K562 (cell line): ENCODE measurements at regions not wholly inside any gene's neighbourhood (a gene's known extent, or its start where the extent isn't known, plus 50 kb on each side); places are given as distances from the start of the nearest gene placed in this dataset.

Experiments
- ATAC-seq: fragments of 200-7000 bp; cut with Tn5 transposase; 3 replicates; pipeline ENCODE4 v1.9.1; 2020; ENCODE audit warnings: moderate library complexity
- BruUV-seq: library from RNA; stranded (reverse); fragments of 400-500 nt; replicated peaks from 2 replicates; lab custom pipeline; 2021; lab: Mats Ljungman, UMichigan
- CTCF ChIA-PET: fragments of 300-600 bp; formaldehyde crosslinking; extraction: SDS; loops from one replicate; lab custom pipeline; 2021; ENCODE audit warnings: low intra/inter-chr PET ratio; lab: Yijun Ruan, JAX
- POLR2A ChIA-PET: fragments of 300-600, 350-650 bp; sonication (Branson Sonifier 250); formaldehyde crosslinking; extraction: SDS; loops from one replicate; lab custom pipeline; 2021; ENCODE audit warnings: antibody characterized with exemption, inconsistent platforms; lab: Yijun Ruan, JAX
- DNase-seq, 4 experiments: peaks; one replicate each; pipeline versions ENCODE4 v3.0.0 to v3.0.0-alpha.2; 2011 to 2018; ENCODE audit warnings: low spot score in 3 of 4, mixed read lengths in 3 of 4; ENCODE audit errors: extremely low read depth in 1 of 4
- FAIRE-seq: peaks from 2 replicates; lab custom pipeline; 2011; peaks lifted over from hg19 to GRCh38; lab: Jason Lieb, UNC
- H2AFZ ChIP-seq: 2 replicates; pipeline ENCODE4 v1.6.0; 2011; ENCODE audit warnings: low read depth, low read length, control low read depth, inconsistent platforms
- H3K27ac ChIP-seq: fragments of 200-600 bp; 3 replicates; pipeline ENCODE4 v1.8.0; 2011; ENCODE audit warnings: low read depth, mild to moderate bottlenecking, control low read depth, inconsistent platforms, low read length, moderate library complexity, mixed read lengths; ENCODE audit errors: extremely low read depth
- H3K27me3 ChIP-seq, 2 experiments: fragments of 300-600 bp in 1 of 2; 2 replicates in 1 of 2; 3 replicates in 1 of 2; pipeline versions ENCODE4 v1.6.0 to v1.8.0; 2011; ENCODE audit warnings: inconsistent platforms in 2 of 2, low read length in 2 of 2, mild to moderate bottlenecking in 1 of 2, mixed read lengths in 1 of 2, moderate library complexity in 1 of 2; ENCODE audit not compliant: control insufficient read depth in 2 of 2, insufficient read depth in 2 of 2
- H3K36me3 ChIP-seq: fragments of 300-600 bp; 3 replicates; pipeline ENCODE4 v1.8.0; 2011; ENCODE audit warnings: mild to moderate bottlenecking, low read length, inconsistent platforms; ENCODE audit not compliant: control insufficient read depth, insufficient read depth
- H3K4me1 ChIP-seq, 2 experiments: fragments of 200-600 bp in 1 of 2; replicated peaks in 1 of 2; 2 replicates in 1 of 2; 3 replicates in 1 of 2; pipeline versions ENCODE4 v1.5.1 to v1.8.0; 2011; ENCODE audit warnings: inconsistent platforms in 2 of 2, low read length in 2 of 2, mild to moderate bottlenecking in 1 of 2, mixed read lengths in 1 of 2, moderate library complexity in 1 of 2; ENCODE audit not compliant: control insufficient read depth in 2 of 2, insufficient read depth in 2 of 2
- H3K4me2 ChIP-seq: 2 replicates; pipeline ENCODE4 v1.6.1; 2011; ENCODE audit warnings: low read length, control low read depth, inconsistent platforms, mixed read lengths; ENCODE audit not compliant: insufficient read depth
- H3K4me3 ChIP-seq: fragments of 200-600 bp; sonication (generic), shearing (Covaris generic); 2 replicates; pipeline ENCODE4 v1.5.1; 2016; ENCODE audit warnings: control low read depth, inconsistent platforms
- H3K79me2 ChIP-seq: fragments of 200-600 bp; 3 replicates; pipeline ENCODE4 v1.8.0; 2011; ENCODE audit warnings: low read length, inconsistent platforms; ENCODE audit not compliant: control insufficient read depth, insufficient read depth
- H3K9ac ChIP-seq, 2 experiments: 2 replicates each; pipeline versions ENCODE4 v1.6.0 to v1.6.1; 2011; ENCODE audit warnings: low read depth in 2 of 2, low read length in 2 of 2, control low read depth in 1 of 2, inconsistent platforms in 1 of 2, mild to moderate bottlenecking in 1 of 2, mixed read lengths in 1 of 2; ENCODE audit not compliant: insufficient read depth in 1 of 2
- H3K9me1 ChIP-seq: one replicate; pipeline ENCODE4 v1.6.0; 2011; ENCODE audit warnings: inconsistent platforms, mild to moderate bottlenecking, low read length, moderate library complexity; ENCODE audit not compliant: control insufficient read depth, insufficient read depth
- H3K9me3 ChIP-seq: replicated peaks from 2 replicates; pipeline ENCODE4 v1.5.1; 2011; ENCODE audit warnings: low read depth, low read length, inconsistent platforms; ENCODE audit not compliant: control insufficient read depth, insufficient read depth
- H4K20me1 ChIP-seq: replicated peaks from 2 replicates; pipeline ENCODE4 v1.6.1; 2011; ENCODE audit warnings: low read length, inconsistent platforms, mixed read lengths; ENCODE audit not compliant: control insufficient read depth, insufficient read depth
- ARID1B ChIP-seq: fragments of 450-650 bp; IDR thresholded peaks from 2 replicates; pipeline ENCODE4 v1.6.1; 2016; ENCODE audit warnings: antibody characterized with exemption, mild to moderate bottlenecking, inconsistent platforms
- E2F8 ChIP-seq: fragments of 450-650 bp; IDR thresholded peaks from 2 replicates; pipeline ENCODE4 v1.7.1; 2018; ENCODE audit warnings: mild to moderate bottlenecking, low read depth; ENCODE audit not compliant: partially characterized antibody
- EHMT2 ChIP-seq: fragments of 450-650 bp; IDR thresholded peaks from 2 replicates; pipeline ENCODE4 v1.6.1; 2018; ENCODE audit warnings: antibody characterized with exemption
- ESRRA ChIP-seq: fragments of 450-650 bp; IDR thresholded peaks from 2 replicates; pipeline ENCODE4 v1.6.1; 2014; ENCODE audit warnings: low read depth, mild to moderate bottlenecking, moderate library complexity, borderline replicate concordance
- KLF16 ChIP-seq: IDR thresholded peaks from 2 replicates; pipeline ENCODE4 v1.6.1; 2016; ENCODE audit warnings: antibody characterized with exemption
- MTA3 ChIP-seq: fragments of 450-650 bp; formaldehyde crosslinking; IDR thresholded peaks from 2 replicates; pipeline ENCODE4 v1.6.1; 2017; ENCODE audit warnings: mild to moderate bottlenecking, borderline replicate concordance
- NFIC ChIP-seq: fragments of 450-650 bp; IDR thresholded peaks from 2 replicates; pipeline ENCODE4 v1.6.1; 2017; ENCODE audit warnings: mild to moderate bottlenecking, inconsistent platforms
- RBM34 ChIP-seq: fragments of 200-400 bp; formaldehyde crosslinking; IDR thresholded peaks from 2 replicates; pipeline ENCODE4 v1.6.1; 2018; ENCODE audit warnings: low read length, borderline replicate concordance; ENCODE audit not compliant: insufficient read depth
- RUNX1 ChIP-seq: sonication (generic); IDR thresholded peaks from 2 replicates; pipeline ENCODE4 v1.6.1; 2016; ENCODE audit warnings: antibody characterized with exemption, low read depth
- SMARCA5 ChIP-seq: fragments of 450-650 bp; IDR thresholded peaks from 2 replicates; pipeline ENCODE4 v1.6.1; 2016
- ZNF830 ChIP-seq: fragments of 250-450 bp; sonication (Bioruptor Pico); IDR thresholded peaks from 2 replicates; pipeline ENCODE4 v1.5.0; 2021; ENCODE audit warnings: mild to moderate bottlenecking
- WGBS: fragments of 100-300 bp; shearing (Covaris generic); methylation state at CpG from one replicate; pipeline ENCODE4 v1.1.6; 2016; ENCODE audit warnings: low coverage, mixed read lengths; ENCODE audit not compliant: insufficient coverage; ENCODE audit errors: missing lambda C conversion rate; 5-methylcytosine and 5-hydroxymethylcytosine counted together
- in situ Hi-C: fragments of 300-500 bp; cut with MboI; formaldehyde crosslinking; loops from 4 replicates; pipeline ENCODE4 v1.15.0; 2018; ENCODE audit warnings: inconsistent platforms, mixed read lengths
- intact Hi-C: fragments of 100-400 bp; cut with micrococcal nuclease; formaldehyde crosslinking; loops from 2 replicates; pipeline ENCODE4 v1.14.2; 2022
- TF ChIP-seq, protein P1 (sequence below): fragments of 450-650 bp; IDR thresholded peaks from 2 replicates; pipeline ENCODE4 v1.7.0; 2016; ENCODE audit warnings: borderline replicate concordance
- TF ChIP-seq, protein P2 (sequence below): fragments of 250-450 bp; sonication (Bioruptor Pico); IDR thresholded peaks from 2 replicates; pipeline ENCODE4 v1.6.1; 2021; ENCODE audit warnings: mild to moderate bottlenecking
- TF ChIP-seq, protein P3 (sequence below), 2 experiments: fragments of 450-650 bp in 1 of 2; sonication (generic) in 1 of 2; formaldehyde crosslinking in 1 of 2; IDR thresholded peaks in 1 of 2; conservative IDR thresholded peaks in 1 of 2; 2 replicates each; pipeline versions ENCODE4 v1.6.1 to v1.8.1; 2016 to 2023; ENCODE audit warnings: mild to moderate bottlenecking in 2 of 2, moderate library complexity in 2 of 2, inconsistent platforms in 1 of 2, missing genetic modification reagents in 1 of 2
- TF ChIP-seq, protein P4 (sequence below): fragments of 250-450 bp; sonication (Bioruptor Pico); IDR thresholded peaks from 2 replicates; pipeline ENCODE4 v1.4.0; 2020; ENCODE audit warnings: mild to moderate bottlenecking, moderate library complexity

GRCh38 chr19:27729332-27729731 lies 1483.6 kb downstream of the UQCRFS1 start:
- H3K9me1 ChIP-seq = no peaks in the 10 kb centered on the region
- DNase-seq (no peak), ATAC-seq (no peak), FAIRE-seq (no peak)
- no peak overlapping the region for H3K4me2 ChIP-seq
- H3K27me3 ChIP-seq = no peaks in the 10 kb centered on the region
- H4K20me1 ChIP-seq = no peaks in the 10 kb centered on the region
- CTCF ChIA-PET = no interaction called here
- no peak overlapping the region for H3K9ac ChIP-seq
- no peaks in the 10 kb centered on the region for H3K79me2 ChIP-seq
- no peak overlapping the region for H2AFZ ChIP-seq
- no peak overlapping the region for H3K4me3 ChIP-seq
- no peaks in the 10 kb centered on the region for H3K4me1 ChIP-seq
- H3K9me3 ChIP-seq = no peaks in the 10 kb centered on the region; the same call in 1 of the 2 replicates
- in situ Hi-C loops (no loop called here), intact Hi-C loops (no loop called here)
- H3K36me3 ChIP-seq = no peaks in the 10 kb centered on the region
- WGBS = 25% methylated on average over 2 of the region's 2 CpGs
- H3K27ac ChIP-seq = no peak overlapping the region
- POLR2A ChIA-PET = no interaction called here
- BruUV-seq = no TSS peak
- no peak for TF ChIP-seq EHMT2
- TF ChIP-seq KLF16 = no peak
- TF ChIP-seq E2F8 = no peak
- TF ChIP-seq SMARCA5 = no peak
- TF ChIP-seq, protein P1, sequence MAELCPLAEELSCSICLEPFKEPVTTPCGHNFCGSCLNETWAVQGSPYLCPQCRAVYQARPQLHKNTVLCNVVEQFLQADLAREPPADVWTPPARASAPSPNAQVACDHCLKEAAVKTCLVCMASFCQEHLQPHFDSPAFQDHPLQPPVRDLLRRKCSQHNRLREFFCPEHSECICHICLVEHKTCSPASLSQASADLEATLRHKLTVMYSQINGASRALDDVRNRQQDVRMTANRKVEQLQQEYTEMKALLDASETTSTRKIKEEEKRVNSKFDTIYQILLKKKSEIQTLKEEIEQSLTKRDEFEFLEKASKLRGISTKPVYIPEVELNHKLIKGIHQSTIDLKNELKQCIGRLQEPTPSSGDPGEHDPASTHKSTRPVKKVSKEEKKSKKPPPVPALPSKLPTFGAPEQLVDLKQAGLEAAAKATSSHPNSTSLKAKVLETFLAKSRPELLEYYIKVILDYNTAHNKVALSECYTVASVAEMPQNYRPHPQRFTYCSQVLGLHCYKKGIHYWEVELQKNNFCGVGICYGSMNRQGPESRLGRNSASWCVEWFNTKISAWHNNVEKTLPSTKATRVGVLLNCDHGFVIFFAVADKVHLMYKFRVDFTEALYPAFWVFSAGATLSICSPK = no peak
- TF ChIP-seq ESRRA = no peak
- TF ChIP-seq, protein P2, sequence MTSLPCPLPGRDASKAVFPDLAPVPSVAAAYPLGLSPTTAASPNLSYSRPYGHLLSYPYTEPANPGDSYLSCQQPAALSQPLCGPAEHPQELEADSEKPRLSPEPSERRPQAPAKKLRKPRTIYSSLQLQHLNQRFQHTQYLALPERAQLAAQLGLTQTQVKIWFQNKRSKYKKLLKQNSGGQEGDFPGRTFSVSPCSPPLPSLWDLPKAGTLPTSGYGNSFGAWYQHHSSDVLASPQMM (CRISPR knock-in tag) = no peak
- no peak for TF ChIP-seq ZNF830
- TF ChIP-seq ARID1B = no peak
- TF ChIP-seq NFIC = no peak
- no peak for TF ChIP-seq RBM34
- TF ChIP-seq RUNX1 = no peak
- TF ChIP-seq, protein P3, sequence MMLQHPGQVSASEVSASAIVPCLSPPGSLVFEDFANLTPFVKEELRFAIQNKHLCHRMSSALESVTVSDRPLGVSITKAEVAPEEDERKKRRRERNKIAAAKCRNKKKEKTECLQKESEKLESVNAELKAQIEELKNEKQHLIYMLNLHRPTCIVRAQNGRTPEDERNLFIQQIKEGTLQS (IDR thresholded peaks at IDR 0.05) = no peak
- TF ChIP-seq, protein P3 (CRISPR knock-in tag; conservative IDR thresholded peaks at IDR 0.05) = no peak
- TF ChIP-seq MTA3 = no peak
- TF ChIP-seq, protein P4, sequence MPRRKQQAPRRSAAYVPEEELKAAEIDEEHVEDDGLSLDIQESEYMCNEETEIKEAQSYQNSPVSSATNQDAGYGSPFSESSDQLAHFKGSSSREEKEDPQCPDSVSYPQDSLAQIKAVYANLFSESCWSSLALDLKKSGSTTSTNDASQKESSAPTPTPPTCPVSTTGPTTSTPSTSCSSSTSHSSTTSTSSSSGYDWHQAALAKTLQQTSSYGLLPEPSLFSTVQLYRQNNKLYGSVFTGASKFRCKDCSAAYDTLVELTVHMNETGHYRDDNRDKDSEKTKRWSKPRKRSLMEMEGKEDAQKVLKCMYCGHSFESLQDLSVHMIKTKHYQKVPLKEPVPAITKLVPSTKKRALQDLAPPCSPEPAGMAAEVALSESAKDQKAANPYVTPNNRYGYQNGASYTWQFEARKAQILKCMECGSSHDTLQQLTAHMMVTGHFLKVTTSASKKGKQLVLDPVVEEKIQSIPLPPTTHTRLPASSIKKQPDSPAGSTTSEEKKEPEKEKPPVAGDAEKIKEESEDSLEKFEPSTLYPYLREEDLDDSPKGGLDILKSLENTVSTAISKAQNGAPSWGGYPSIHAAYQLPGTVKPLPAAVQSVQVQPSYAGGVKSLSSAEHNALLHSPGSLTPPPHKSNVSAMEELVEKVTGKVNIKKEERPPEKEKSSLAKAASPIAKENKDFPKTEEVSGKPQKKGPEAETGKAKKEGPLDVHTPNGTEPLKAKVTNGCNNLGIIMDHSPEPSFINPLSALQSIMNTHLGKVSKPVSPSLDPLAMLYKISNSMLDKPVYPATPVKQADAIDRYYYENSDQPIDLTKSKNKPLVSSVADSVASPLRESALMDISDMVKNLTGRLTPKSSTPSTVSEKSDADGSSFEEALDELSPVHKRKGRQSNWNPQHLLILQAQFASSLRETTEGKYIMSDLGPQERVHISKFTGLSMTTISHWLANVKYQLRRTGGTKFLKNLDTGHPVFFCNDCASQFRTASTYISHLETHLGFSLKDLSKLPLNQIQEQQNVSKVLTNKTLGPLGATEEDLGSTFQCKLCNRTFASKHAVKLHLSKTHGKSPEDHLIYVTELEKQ = no peak
